A549 (cell line): ENCODE measurements at regions not wholly inside any gene's neighbourhood (a gene's known extent, or its start where the extent isn't known, plus 50 kb on each side); places are given as distances from the start of the nearest gene placed in this dataset.
"Not testable (repeated sequence)": the region's sequence is repeated elsewhere in the genome, so short reads cannot be mapped to it uniquely, and the experiment has no call there.

Source experiments
- ATAC-seq, 2 experiments: fragments of 200-7000 bp in 1 of 2; fragments of >200 bp in 1 of 2; cut with Nextera tagmentation in 1 of 2; cut with Tn5 transposase in 1 of 2; 3 replicates each; pipeline versions ENCODE4 v1.8.0 to v1.9.1; 2018 to 2020; ENCODE audit warnings: mild to moderate bottlenecking in 1 of 2, moderate library complexity in 1 of 2
- CTCF ChIA-PET: fragments of 300-600 bp; sonication (Branson Sonifier 250); formaldehyde crosslinking; extraction: SDS; loops from one replicate; lab custom pipeline; 2021; ENCODE audit warnings: antibody characterized with exemption, inconsistent platforms; lab: Yijun Ruan, JAX
- POLR2A ChIA-PET: fragments of 350-600 bp; formaldehyde crosslinking; extraction: SDS; loops from one replicate; lab custom pipeline; 2021; ENCODE audit warnings: antibody characterized with exemption, inconsistent platforms; lab: Yijun Ruan, JAX
- DNase-seq, 2 experiments: peaks; one replicate each; pipeline versions ENCODE4 v3.0.0 to v3.0.0-alpha.2; 2011 to 2016; ENCODE audit warnings: low read depth in 1 of 2, low spot score in 1 of 2
- FAIRE-seq: peaks from 2 replicates; lab custom pipeline; 2011; peaks lifted over from hg19 to GRCh38; lab: Jason Lieb, UNC
- H3K27ac ChIP-seq, 2 experiments: fragments of >200 bp; sonication (Bioruptor Twin); formaldehyde crosslinking; 3 replicates each; pipeline ENCODE4 v1.5.1; 2016 to 2017
- H3K4me1 ChIP-seq: fragments of >200 bp; sonication (Bioruptor Twin); formaldehyde crosslinking; 3 replicates; pipeline ENCODE4 v1.6.1; 2016
- H3K4me2 ChIP-seq: fragments of >200 bp; sonication (Bioruptor Twin); formaldehyde crosslinking; 3 replicates; pipeline ENCODE4 v1.6.1; 2016
- H3K4me3 ChIP-seq: fragments of >200 bp; sonication (Bioruptor Twin); formaldehyde crosslinking; 3 replicates; pipeline ENCODE4 v1.5.1; 2016
- H3K9me3 ChIP-seq: fragments of >200 bp; sonication (Bioruptor Twin); formaldehyde crosslinking; 3 replicates; pipeline ENCODE4 v1.6.1; 2016
- CEBPB ChIP-seq, 2 experiments: fragments of >200 bp in 1 of 2; sonication (Bioruptor Twin) in 1 of 2; formaldehyde crosslinking in 1 of 2; IDR thresholded peaks; 2 replicates each; pipeline ENCODE4 v1.6.1; 2012 to 2016
- EP300 ChIP-seq, 2 experiments: fragments of >200 bp; sonication (Bioruptor Twin); formaldehyde crosslinking; IDR thresholded peaks; 2 replicates in 1 of 2; 3 replicates in 1 of 2; pipeline ENCODE4 v1.6.1; 2016 to 2017
- FOSB ChIP-seq: fragments of 250-450 bp; sonication (Bioruptor Pico); IDR thresholded peaks from 2 replicates; pipeline ENCODE4 v1.5.0; 2020; ENCODE audit warnings: mild to moderate bottlenecking, moderate library complexity
- HDAC2 ChIP-seq: fragments of 200-600 bp; sonication (generic); IDR thresholded peaks from 2 replicates; pipeline ENCODE4 v1.6.1; 2016
- HEYL ChIP-seq: fragments of 250-450 bp; sonication (Bioruptor Pico); IDR thresholded peaks from 2 replicates; pipeline ENCODE4 v1.8.0; 2021; ENCODE audit warnings: mild to moderate bottlenecking, moderate library complexity
- HOXB13 ChIP-seq: fragments of 250-450 bp; sonication (Bioruptor Pico); IDR thresholded peaks from 2 replicates; pipeline ENCODE4 v1.5.0; 2020; ENCODE audit warnings: low read depth, mild to moderate bottlenecking, moderate library complexity
- JUNB ChIP-seq: fragments of >200 bp; sonication (Bioruptor Twin); formaldehyde crosslinking; IDR thresholded peaks from 2 replicates; pipeline ENCODE4 v1.6.1; 2016
- MYC ChIP-seq: IDR thresholded peaks from 2 replicates; pipeline ENCODE4 v1.6.1; 2012; ENCODE audit warnings: mild to moderate bottlenecking, inconsistent platforms, low read length, improper control_type of control experiment, borderline replicate concordance
- NPAS2 ChIP-seq: fragments of 250-450 bp; sonication (Bioruptor Pico); IDR thresholded peaks from 2 replicates; pipeline ENCODE4 v1.8.0; 2022; ENCODE audit warnings: mild to moderate bottlenecking, moderate library complexity, borderline replicate concordance
- RCOR1 ChIP-seq: fragments of 150-350 bp; IDR thresholded peaks from 2 replicates; pipeline ENCODE4 v1.6.1; 2014; ENCODE audit warnings: antibody characterized with exemption, low read length, low read depth
- RFX5 ChIP-seq: fragments of 450-650 bp; IDR thresholded peaks from 2 replicates; pipeline ENCODE4 v1.7.1; 2014; ENCODE audit warnings: antibody characterized with exemption, mild to moderate bottlenecking, moderate library complexity
- TFCP2L1 ChIP-seq: fragments of 250-450 bp; sonication (Bioruptor Pico); IDR thresholded peaks from 2 replicates; pipeline ENCODE4 v1.5.0; 2021; ENCODE audit warnings: mild to moderate bottlenecking
- ZC3H11A ChIP-seq: fragments of 450-650 bp; IDR thresholded peaks from 2 replicates; pipeline ENCODE4 v1.6.1; 2014; ENCODE audit warnings: antibody characterized with exemption, mild to moderate bottlenecking
- WGBS: methylation state at CpG from one replicate; pipeline ENCODE4 v1.1.6; 2017; ENCODE audit errors: missing lambda C conversion rate; 5-methylcytosine and 5-hydroxymethylcytosine counted together
- TF ChIP-seq, protein P1 (sequence below): fragments of 200-600 bp; sonication (generic); IDR thresholded peaks from 2 replicates; pipeline ENCODE4 v1.6.1; 2016; ENCODE audit warnings: antibody characterized with exemption, mild to moderate bottlenecking, moderate library complexity
- TF ChIP-seq, protein P2 (sequence below): fragments of 250-450 bp; sonication (Bioruptor Pico); IDR thresholded peaks from 2 replicates; pipeline ENCODE4 v1.5.0; 2021; ENCODE audit warnings: mild to moderate bottlenecking, moderate library complexity, borderline replicate concordance
- TF ChIP-seq, protein P3 (sequence below): IDR thresholded peaks from 2 replicates; pipeline ENCODE4 v1.6.1; 2012; ENCODE audit warnings: low read depth, borderline replicate concordance
- TF ChIP-seq, protein P4 (sequence below): fragments of >200 bp; sonication (Bioruptor Twin); formaldehyde crosslinking; IDR thresholded peaks from 3 replicates; pipeline ENCODE4 v1.5.1; 2016

DNA sequence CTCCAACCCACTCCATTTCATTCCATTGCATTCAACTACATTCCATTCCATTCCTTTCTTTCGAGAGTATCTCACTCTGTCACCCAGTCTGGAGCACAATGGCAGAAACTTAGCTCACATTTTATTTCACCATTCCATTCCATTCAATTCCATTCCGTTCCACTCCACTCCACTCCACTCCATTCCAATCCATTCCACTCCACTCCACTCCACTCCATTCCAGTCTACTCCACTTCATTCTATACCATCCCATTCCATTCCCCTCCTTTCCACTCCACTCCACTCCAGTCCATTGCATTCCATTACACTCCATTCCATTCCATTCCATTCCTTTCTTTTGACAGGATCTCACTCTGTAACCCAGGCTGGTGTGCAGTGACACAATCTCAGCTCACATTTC lies 1466.3 kb downstream of the TSPY10 start (continued):
- TF ChIP-seq ZC3H11A (no peak), TFCP2L1 (CRISPR knock-in tag) (no peak)

DNA sequence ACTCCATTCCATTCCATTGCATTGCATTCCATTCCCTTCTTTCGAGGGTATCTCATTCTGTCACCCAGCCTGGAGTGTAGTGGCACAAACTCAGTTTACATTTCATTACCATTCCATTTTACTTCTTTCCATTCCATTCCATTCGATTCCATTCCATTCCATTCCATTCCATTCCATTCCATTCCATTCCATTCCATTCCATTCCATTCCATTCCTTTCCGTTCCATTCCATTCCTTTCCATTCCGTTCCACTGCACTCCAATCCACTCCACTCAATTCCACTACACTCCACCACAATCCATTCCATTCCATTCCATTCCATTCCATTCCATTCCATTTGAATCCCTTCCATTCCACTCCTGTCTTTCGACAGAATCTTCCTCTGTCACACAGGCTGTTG lies 1472.0 kb downstream of the TSPY10 start:
- H3K9me3 ChIP-seq, H3K4me2 ChIP-seq, CTCF ChIA-PET: not testable (repeated sequence)

DNA sequence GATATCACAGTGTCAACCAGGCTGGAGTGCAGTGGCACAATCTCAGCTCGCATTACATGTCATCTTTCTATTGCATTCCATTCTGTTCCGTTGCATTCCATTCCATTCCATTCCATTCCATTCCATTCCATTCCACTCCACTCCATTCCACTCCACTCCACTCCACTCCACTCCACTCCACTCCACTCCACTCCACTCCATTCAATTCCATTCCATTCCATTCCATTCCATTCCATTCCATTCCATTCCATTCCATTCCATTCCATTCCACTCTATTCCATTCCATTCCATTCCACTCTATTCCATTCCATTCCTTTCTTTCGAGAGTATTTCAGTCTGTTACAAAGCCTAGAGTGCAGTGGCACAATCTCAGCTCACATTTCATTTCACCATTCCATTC lies 1486.5 kb downstream of the TSPY10 start:
- WGBS: 2% methylated on average over 3 of the region's 3 CpGs
- CTCF ChIA-PET, H3K9me3 ChIP-seq: not testable (repeated sequence)

More for the DNA sequence above, 1472.0 kb downstream of the TSPY10 start:
- DNase-seq, POLR2A ChIA-PET, FAIRE-seq, H3K4me3 ChIP-seq, ATAC-seq, H3K4me1 ChIP-seq, H3K27ac ChIP-seq: not testable (repeated sequence)
- 4% methylated on average over 5 of the region's 5 CpGs for WGBS

DNA sequence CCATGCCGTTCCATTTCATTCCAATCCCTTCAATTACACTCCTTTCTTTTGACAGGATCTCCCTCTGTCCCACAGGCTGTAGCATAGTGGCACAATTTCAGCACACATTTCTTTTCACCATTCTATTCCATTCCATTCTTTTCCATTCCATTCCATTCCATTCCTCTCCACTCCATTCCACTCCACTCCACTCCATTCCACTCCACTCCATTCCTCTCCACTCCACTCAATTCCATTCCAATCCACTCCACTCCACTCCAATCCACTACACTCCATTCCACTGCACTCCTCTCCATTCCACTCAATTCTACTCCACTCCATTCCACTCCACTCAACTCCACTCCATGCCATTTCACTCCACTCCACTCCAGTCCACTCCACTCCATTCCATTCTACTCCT lies 1495.1 kb downstream of the TSPY10 start:
- TF ChIP-seq, protein P1, sequence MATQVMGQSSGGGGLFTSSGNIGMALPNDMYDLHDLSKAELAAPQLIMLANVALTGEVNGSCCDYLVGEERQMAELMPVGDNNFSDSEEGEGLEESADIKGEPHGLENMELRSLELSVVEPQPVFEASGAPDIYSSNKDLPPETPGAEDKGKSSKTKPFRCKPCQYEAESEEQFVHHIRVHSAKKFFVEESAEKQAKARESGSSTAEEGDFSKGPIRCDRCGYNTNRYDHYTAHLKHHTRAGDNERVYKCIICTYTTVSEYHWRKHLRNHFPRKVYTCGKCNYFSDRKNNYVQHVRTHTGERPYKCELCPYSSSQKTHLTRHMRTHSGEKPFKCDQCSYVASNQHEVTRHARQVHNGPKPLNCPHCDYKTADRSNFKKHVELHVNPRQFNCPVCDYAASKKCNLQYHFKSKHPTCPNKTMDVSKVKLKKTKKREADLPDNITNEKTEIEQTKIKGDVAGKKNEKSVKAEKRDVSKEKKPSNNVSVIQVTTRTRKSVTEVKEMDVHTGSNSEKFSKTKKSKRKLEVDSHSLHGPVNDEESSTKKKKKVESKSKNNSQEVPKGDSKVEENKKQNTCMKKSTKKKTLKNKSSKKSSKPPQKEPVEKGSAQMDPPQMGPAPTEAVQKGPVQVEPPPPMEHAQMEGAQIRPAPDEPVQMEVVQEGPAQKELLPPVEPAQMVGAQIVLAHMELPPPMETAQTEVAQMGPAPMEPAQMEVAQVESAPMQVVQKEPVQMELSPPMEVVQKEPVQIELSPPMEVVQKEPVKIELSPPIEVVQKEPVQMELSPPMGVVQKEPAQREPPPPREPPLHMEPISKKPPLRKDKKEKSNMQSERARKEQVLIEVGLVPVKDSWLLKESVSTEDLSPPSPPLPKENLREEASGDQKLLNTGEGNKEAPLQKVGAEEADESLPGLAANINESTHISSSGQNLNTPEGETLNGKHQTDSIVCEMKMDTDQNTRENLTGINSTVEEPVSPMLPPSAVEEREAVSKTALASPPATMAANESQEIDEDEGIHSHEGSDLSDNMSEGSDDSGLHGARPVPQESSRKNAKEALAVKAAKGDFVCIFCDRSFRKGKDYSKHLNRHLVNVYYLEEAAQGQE: no peak
- TF ChIP-seq, protein P2, sequence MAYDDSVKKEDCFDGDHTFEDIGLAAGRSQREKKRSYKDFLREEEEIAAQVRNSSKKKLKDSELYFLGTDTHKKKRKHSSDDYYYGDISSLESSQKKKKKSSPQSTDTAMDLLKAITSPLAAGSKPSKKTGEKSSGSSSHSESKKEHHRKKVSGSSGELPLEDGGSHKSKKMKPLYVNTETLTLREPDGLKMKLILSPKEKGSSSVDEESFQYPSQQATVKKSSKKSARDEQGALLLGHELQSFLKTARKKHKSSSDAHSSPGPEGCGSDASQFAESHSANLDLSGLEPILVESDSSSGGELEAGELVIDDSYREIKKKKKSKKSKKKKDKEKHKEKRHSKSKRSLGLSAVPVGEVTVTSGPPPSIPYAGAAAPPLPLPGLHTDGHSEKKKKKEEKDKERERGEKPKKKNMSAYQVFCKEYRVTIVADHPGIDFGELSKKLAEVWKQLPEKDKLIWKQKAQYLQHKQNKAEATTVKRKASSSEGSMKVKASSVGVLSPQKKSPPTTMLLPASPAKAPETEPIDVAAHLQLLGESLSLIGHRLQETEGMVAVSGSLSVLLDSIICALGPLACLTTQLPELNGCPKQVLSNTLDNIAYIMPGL (CRISPR knock-in tag): no peak
- TF ChIP-seq FOSB (CRISPR knock-in tag) (no peak), JUNB (no peak), RCOR1 (no peak)
- ChIA-PET CTCF (no interaction called here), POLR2A (no interaction called here)
- DNase-seq: no peak
- no peak overlapping the region for H3K4me2 ChIP-seq
- no peaks in the 10 kb centered on the region for H3K4me1 ChIP-seq
- H3K4me3 ChIP-seq: no peak overlapping the region
- no peak for FAIRE-seq
- ATAC-seq: peak in 1 of 2 experiments; percentile 77; a peak in 2 of 6 replicates
- H3K27ac ChIP-seq: no peak overlapping the region
- H3K9me3 ChIP-seq: no peaks in the 10 kb centered on the region
- 0% methylated on average over 1 of the region's 1 CpG for WGBS

More for the DNA sequence above, 1486.5 kb downstream of the TSPY10 start:
- H3K4me3 ChIP-seq, POLR2A ChIA-PET, H3K27ac ChIP-seq, DNase-seq, FAIRE-seq, H3K4me1 ChIP-seq, ATAC-seq, H3K4me2 ChIP-seq: not testable (repeated sequence)

DNA sequence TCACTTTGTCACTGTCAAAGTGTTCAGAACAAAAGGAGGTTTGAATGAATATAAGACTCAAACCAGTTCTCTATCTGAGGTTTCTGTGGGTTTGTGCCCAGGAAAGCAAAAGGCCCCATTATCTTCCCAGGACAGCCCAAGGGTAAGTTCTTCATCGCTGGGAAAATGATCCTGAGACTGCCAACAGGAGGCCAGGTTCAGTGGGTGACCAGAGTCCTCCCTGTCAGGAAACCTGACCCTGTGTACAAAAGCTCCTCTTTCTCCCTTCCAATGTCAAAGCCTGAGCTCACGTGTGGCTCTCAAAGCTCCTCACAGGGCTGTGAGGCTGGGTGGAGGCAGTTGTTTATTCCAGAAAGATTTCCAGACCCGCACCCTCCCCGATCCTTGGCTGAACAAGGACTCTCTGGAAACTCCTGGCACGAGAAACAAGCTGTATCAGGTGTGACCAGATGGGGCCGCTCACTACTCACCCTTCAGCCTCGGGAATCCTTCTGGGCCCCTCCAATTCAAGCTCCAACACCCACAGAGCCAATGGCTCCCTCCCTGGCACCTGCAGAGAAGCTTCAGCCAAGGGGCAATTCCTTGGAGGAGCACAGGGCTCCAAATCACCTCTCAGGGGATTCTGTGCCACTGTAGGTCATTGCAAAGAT lies 1516.7 kb downstream of the TSPY10 start:
- FAIRE-seq (no peak), ATAC-seq (no peak), DNase-seq (no peak)
- no peaks in the 10 kb centered on the region for H3K4me1 ChIP-seq
- H3K27ac ChIP-seq: no peak overlapping the region
- H3K9me3 ChIP-seq: no peaks in the 10 kb centered on the region
- 0% methylated on average over 1 of the region's 7 CpGs for WGBS
- H3K4me2 ChIP-seq: no peak overlapping the region
- ChIA-PET CTCF (no interaction called here), POLR2A (no interaction called here)
- H3K4me3 ChIP-seq: no peak overlapping the region
- no peak for TF ChIP-seq EP300 (IDR thresholded peaks at IDR 0.05)
- no peak for TF ChIP-seq NPAS2 (CRISPR knock-in tag)
- TF ChIP-seq MYC: no peak
- TF ChIP-seq, protein P3, sequence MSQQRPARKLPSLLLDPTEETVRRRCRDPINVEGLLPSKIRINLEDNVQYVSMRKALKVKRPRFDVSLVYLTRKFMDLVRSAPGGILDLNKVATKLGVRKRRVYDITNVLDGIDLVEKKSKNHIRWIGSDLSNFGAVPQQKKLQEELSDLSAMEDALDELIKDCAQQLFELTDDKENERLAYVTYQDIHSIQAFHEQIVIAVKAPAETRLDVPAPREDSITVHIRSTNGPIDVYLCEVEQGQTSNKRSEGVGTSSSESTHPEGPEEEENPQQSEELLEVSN: no peak
- TF ChIP-seq RFX5: no peak
- TF ChIP-seq, protein P4, sequence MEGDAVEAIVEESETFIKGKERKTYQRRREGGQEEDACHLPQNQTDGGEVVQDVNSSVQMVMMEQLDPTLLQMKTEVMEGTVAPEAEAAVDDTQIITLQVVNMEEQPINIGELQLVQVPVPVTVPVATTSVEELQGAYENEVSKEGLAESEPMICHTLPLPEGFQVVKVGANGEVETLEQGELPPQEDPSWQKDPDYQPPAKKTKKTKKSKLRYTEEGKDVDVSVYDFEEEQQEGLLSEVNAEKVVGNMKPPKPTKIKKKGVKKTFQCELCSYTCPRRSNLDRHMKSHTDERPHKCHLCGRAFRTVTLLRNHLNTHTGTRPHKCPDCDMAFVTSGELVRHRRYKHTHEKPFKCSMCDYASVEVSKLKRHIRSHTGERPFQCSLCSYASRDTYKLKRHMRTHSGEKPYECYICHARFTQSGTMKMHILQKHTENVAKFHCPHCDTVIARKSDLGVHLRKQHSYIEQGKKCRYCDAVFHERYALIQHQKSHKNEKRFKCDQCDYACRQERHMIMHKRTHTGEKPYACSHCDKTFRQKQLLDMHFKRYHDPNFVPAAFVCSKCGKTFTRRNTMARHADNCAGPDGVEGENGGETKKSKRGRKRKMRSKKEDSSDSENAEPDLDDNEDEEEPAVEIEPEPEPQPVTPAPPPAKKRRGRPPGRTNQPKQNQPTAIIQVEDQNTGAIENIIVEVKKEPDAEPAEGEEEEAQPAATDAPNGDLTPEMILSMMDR: no peak
- no peak for TF ChIP-seq CEBPB (IDR thresholded peaks at IDR 0.05)
- no peak for TF ChIP-seq HOXB13 (CRISPR knock-in tag)
- no peak for TF ChIP-seq HEYL (CRISPR knock-in tag)
- no peak for TF ChIP-seq HDAC2
